Stimulated activated CD4-positive, alpha-beta T cell treated with anti-CD3 and anti-CD28 coated beads, TNF-alpha, amount 100 ng/mL, for 24 hours (primary cell): ENCODE measurements at regions not wholly inside any gene's neighbourhood (a gene's known extent, or its start where the extent isn't known, plus 50 kb on each side); places are given as distances from the start of the nearest gene placed in this dataset.

Source experiments
- DNase-seq, 3 experiments: peaks; one replicate each; pipeline ENCODE4 v3.0.0-alpha.2; 2020; ENCODE audit warnings: low read depth in 3 of 3

- no peak for DNase-seq
Measured at GRCh38 chr4:58553679-58554078, 1443.5 kb upstream of the IGFBP7 start.

GRCh38 chr4:58553031-58553430, 1442.8 kb upstream of the IGFBP7 start:
- DNase-seq: no peak

GRCh38 chr4:58551676-58552075, 1441.5 kb upstream of the IGFBP7 start:
- no peak for DNase-seq

- DNase-seq: no peak
Measured at GRCh38 chr4:58543465-58543864, 1433.3 kb upstream of the IGFBP7 start.

GRCh38 chr4:58541926-58542325, 1431.7 kb upstream of the IGFBP7 start:
- no peak for DNase-seq

- no peak for DNase-seq
Measured at GRCh38 chr4:58522765-58523382, 1412.7 kb upstream of the IGFBP7 start.

- DNase-seq: no peak
Measured at GRCh38 chr4:58515226-58515625, 1405.0 kb upstream of the IGFBP7 start.

- no peak for DNase-seq
Measured at GRCh38 chr4:58514299-58514698, 1404.1 kb upstream of the IGFBP7 start.

- no peak for DNase-seq
Measured at GRCh38 chr4:58510652-58511051, 1400.5 kb upstream of the IGFBP7 start.

- no peak for DNase-seq
Measured at GRCh38 chr4:58507079-58507478, 1396.9 kb upstream of the IGFBP7 start.

GRCh38 chr4:58502839-58503238, 1392.7 kb upstream of the IGFBP7 start:
- no peak for DNase-seq

GRCh38 chr4:58499182-58499581, 1389.0 kb upstream of the IGFBP7 start:
- DNase-seq: no peak

- no peak for DNase-seq
Measured at GRCh38 chr4:58491620-58492019, 1381.4 kb upstream of the IGFBP7 start.

- DNase-seq: no peak
Measured at GRCh38 chr4:58477950-58478349, 1367.8 kb upstream of the IGFBP7 start.

GRCh38 chr4:58477513-58477912, 1367.3 kb upstream of the IGFBP7 start:
- DNase-seq: no peak

GRCh38 chr4:58475097-58475496, 1364.9 kb upstream of the IGFBP7 start:
- DNase-seq: no peak

- DNase-seq: no peak
Measured at GRCh38 chr4:58465031-58465430, 1354.8 kb upstream of the IGFBP7 start.

- DNase-seq: no peak
Measured at GRCh38 chr4:58456727-58457384, 1346.7 kb upstream of the IGFBP7 start.

- no peak for DNase-seq
Measured at GRCh38 chr4:58453956-58454355, 1343.8 kb upstream of the IGFBP7 start.

- no peak for DNase-seq
Measured at GRCh38 chr4:58451707-58452106, 1341.5 kb upstream of the IGFBP7 start.

- no peak for DNase-seq
Measured at GRCh38 chr4:58435871-58436270, 1325.7 kb upstream of the IGFBP7 start.

GRCh38 chr4:58413849-58414248, 1303.7 kb upstream of the IGFBP7 start:
- DNase-seq: no peak

- no peak for DNase-seq
Measured at GRCh38 chr4:58411904-58412303, 1301.7 kb upstream of the IGFBP7 start.

GRCh38 chr4:58406762-58407161, 1296.6 kb upstream of the IGFBP7 start:
- no peak for DNase-seq
